WERI-Rb-1 (cell line): ENCODE measurements at regions not wholly inside any gene's neighbourhood (a gene's known extent, or its start where the extent isn't known, plus 50 kb on each side); places are given as distances from the start of the nearest gene placed in this dataset.

Source experiments
- DNase-seq: peaks from one replicate; pipeline ENCODE4 v3.0.0-alpha.2; 2020
- H3K27ac ChIP-seq: fragments of 250-450 bp; sonication (Bioruptor Pico); 2 replicates; pipeline ENCODE4 v1.5.1; 2020; ENCODE audit warnings: mild to moderate bottlenecking, moderate library complexity
- H3K27me3 ChIP-seq: fragments of 250-450 bp; sonication (Bioruptor Pico); 2 replicates; pipeline ENCODE4 v1.5.1; 2021; ENCODE audit warnings: mild to moderate bottlenecking, low read depth, moderate library complexity; ENCODE audit not compliant: insufficient read depth, severe bottlenecking
- H3K36me3 ChIP-seq: fragments of 250-450 bp; sonication (Bioruptor Pico); 2 replicates; pipeline ENCODE4 v1.5.1; 2020; ENCODE audit warnings: mild to moderate bottlenecking, moderate library complexity
- H3K4me3 ChIP-seq: 2 replicates; pipeline ENCODE4 v1.5.1; 2011; ENCODE audit warnings: low read depth, mild to moderate bottlenecking, control low read depth, low read length
- H3K9me3 ChIP-seq: fragments of 250-450 bp; sonication (Bioruptor Pico); 2 replicates; pipeline ENCODE4 v1.5.1; 2021; ENCODE audit warnings: mild to moderate bottlenecking, moderate library complexity; ENCODE audit not compliant: severe bottlenecking
- CTCF ChIP-seq: IDR thresholded peaks from 2 replicates; pipeline ENCODE4 v1.5.1; 2011; ENCODE audit warnings: low read depth, mild to moderate bottlenecking, control low read depth, inconsistent platforms, low read length

GRCh38 chr9:108688051-108688450 is 167.7 kb downstream of the ACTL7B start:
- Histone ChIP-seq H3K36me3 (peaks cover 3% of the 10 kb centered on the region; the same call in 1 of the 2 replicates), H3K4me3 (no peak overlapping the region), H3K9me3 (peaks cover 3% of the 10 kb centered on the region), H3K27me3 (no peaks in the 10 kb centered on the region), H3K27ac (no peak overlapping the region)
- no peak for DNase-seq
- no peak for TF ChIP-seq CTCF

- Histone ChIP-seq H3K36me3 (peaks cover 3% of the 10 kb centered on the region; the same call in 1 of the 2 replicates), H3K4me3 (no peak overlapping the region), H3K27ac (no peak overlapping the region), H3K9me3 (peaks cover 3% of the 10 kb centered on the region), H3K27me3 (no peaks in the 10 kb centered on the region)
- DNase-seq, result no peak
- TF ChIP-seq CTCF, result no peak
Measured at GRCh38 chr9:108687006-108687987, 168.5 kb downstream of the ACTL7B start.

- H3K4me3 ChIP-seq, result no peak overlapping the region
- no peaks in the 10 kb centered on the region; the same call in 1 of the 2 replicates for H3K36me3 ChIP-seq
- TF ChIP-seq CTCF, result no peak
- peaks cover 3% of the 10 kb centered on the region for H3K9me3 ChIP-seq
- no peak overlapping the region for H3K27ac ChIP-seq
- H3K27me3 ChIP-seq, result no peaks in the 10 kb centered on the region
- DNase-seq, result no peak
Measured at GRCh38 chr9:108684288-108685025, 171.3 kb downstream of the ACTL7B start.

- Histone ChIP-seq H3K27ac (no peak overlapping the region), H3K27me3 (no peaks in the 10 kb centered on the region), H3K9me3 (peaks cover 3% of the 10 kb centered on the region), H3K36me3 (no peaks in the 10 kb centered on the region; the same call in none of the 2 replicates), H3K4me3 (no peak overlapping the region)
- DNase-seq, result no peak
- TF ChIP-seq CTCF, result no peak
Measured at GRCh38 chr9:108683245-108683644, 172.5 kb downstream of the ACTL7B start.

GRCh38 chr9:108681851-108682590 is 173.8 kb downstream of the ACTL7B start:
- no peak for DNase-seq
- TF ChIP-seq CTCF, result no peak
- peaks cover 3% of the 10 kb centered on the region for H3K9me3 ChIP-seq
- H3K36me3 ChIP-seq, result no peaks in the 10 kb centered on the region; the same call in none of the 2 replicates
- H3K27ac ChIP-seq, result no peak overlapping the region
- H3K27me3 ChIP-seq, result no peaks in the 10 kb centered on the region
- no peak overlapping the region for H3K4me3 ChIP-seq
